ENCODE measurements at regions not wholly inside any gene's neighbourhood (a gene's known extent, or its start where the extent isn't known, plus 50 kb on each side); places are given as distances from the start of the nearest gene placed in this dataset.

GRCh38 chr9:7242126-7242525 is 484.4 kb downstream of the KDM4C start:
- no peaks in the 10 kb centered on the region for H4K20me1 ChIP-seq (replicated peaks in 1 of 2; ENCODE audit: control insufficient read depth in 1 of 2, insufficient read depth in 2 of 2, low read length in 2 of 2)
- H3K23me2 ChIP-seq (ENCODE audit: low read depth, low read length) = no peaks in the 10 kb centered on the region
- POLR2A ChIA-PET (ENCODE audit: partially characterized antibody) = no interaction called here
- H2AK5ac ChIP-seq (ENCODE audit: low read depth, low read length) = no peak overlapping the region
- no peak overlapping the region for H3K4ac ChIP-seq (replicated peaks; ENCODE audit: insufficient read length, low read depth, low read length)
- no peak overlapping the region for H4K8ac ChIP-seq (ENCODE audit: extremely low read depth, insufficient read depth, low read length)
- no peak overlapping the region for H3K9ac ChIP-seq (replicated peaks in 1 of 4; ENCODE audit: extremely low read depth in 1 of 4, low read depth in 3 of 4, low read length in 3 of 4)
- H3K14ac ChIP-seq (ENCODE audit: insufficient read length) = no peak overlapping the region
- no peak overlapping the region for H3K27ac ChIP-seq (ENCODE audit: low read depth, low read length)
- H3K4me1 ChIP-seq (replicated peaks in 1 of 4; ENCODE audit: control insufficient read depth in 3 of 4, insufficient read depth in 4 of 4, low read length in 3 of 4) = peaks cover 0 to 8% (median 6%) of the 10 kb centered on the region in 4 experiments; a peak in 3 of 7 replicates
- no peak overlapping the region for H2BK12ac ChIP-seq (ENCODE audit: low read depth, low read length)
- no peak overlapping the region for H4K5ac ChIP-seq (ENCODE audit: insufficient read length, low read depth, low read length)
- no peak overlapping the region for H3K18ac ChIP-seq (ENCODE audit: extremely low read depth, low read length)
- H2BK5ac ChIP-seq (ENCODE audit: low read depth, low read length) = no peak overlapping the region
- no peak overlapping the region for H3K4me2 ChIP-seq (ENCODE audit: insufficient read depth in 1 of 2, low read depth in 2 of 2, low read length in 2 of 2)
- CTCF ChIA-PET (ENCODE audit: partially characterized antibody) = interaction anchor here (1.0 to 1.9 kb wide), 3 partner anchors 8 to 97 kb away, joined by 3 to 10 read pairs (median 5); no protein-coding TSS in a partner anchor
- no peak overlapping the region for H3K23ac ChIP-seq (ENCODE audit: insufficient read length)
- no peak overlapping the region for H3K56ac ChIP-seq (replicated peaks; ENCODE audit: insufficient read length, low read depth, low read length)
- no peak overlapping the region for H2BK20ac ChIP-seq (ENCODE audit: low read length)
- no peak overlapping the region for H4K91ac ChIP-seq (replicated peaks; ENCODE audit: insufficient read length, low read length)
- H3K79me2 ChIP-seq (ENCODE audit: control insufficient read depth in 1 of 2, insufficient read depth in 2 of 2, low read length in 2 of 2) = no peaks in the 10 kb centered on the region
- no peak overlapping the region for H2BK15ac ChIP-seq (ENCODE audit: low read length)
- no peaks in the 10 kb centered on the region for H3K79me1 ChIP-seq (ENCODE audit: low read depth, low read length)
- H3K36me3 ChIP-seq (ENCODE audit: control insufficient read depth in 2 of 4, insufficient read depth in 4 of 4, low read length in 3 of 4) = no peaks in the 10 kb centered on the region
- H3K9me3 ChIP-seq (ENCODE audit: insufficient read depth in 2 of 2, low read depth in 1 of 2, low read length in 1 of 2) = no peaks in the 10 kb centered on the region
- no peak overlapping the region for H2AFZ ChIP-seq (ENCODE audit: low read length)
- no peak overlapping the region for H2BK120ac ChIP-seq (replicated peaks; ENCODE audit: low read depth, low read length)
- no peak for FAIRE-seq
- no peak overlapping the region for H3K4me3 ChIP-seq (ENCODE audit: extremely low read depth in 1 of 4, insufficient read depth in 2 of 4, low read depth in 3 of 4, low read length in 4 of 4)
- no peaks in the 10 kb centered on the region for H3K27me3 ChIP-seq (replicated peaks in 1 of 4; ENCODE audit: control insufficient read depth in 3 of 4, extremely low read depth in 1 of 4, insufficient read depth in 3 of 4, low read length in 3 of 4)
- DNase-seq (ENCODE audit: low read depth in 1 of 2, low spot score in 2 of 2) = no peak
- 90% methylated on average over 1 of the region's 1 CpG; no CpG with 5 or more reads in 1 of the 2 experiments for WGBS, 2 experiments (ENCODE audit: extremely low coverage in 1 of 2, insufficient coverage in 1 of 2, insufficient read length in 1 of 2, insufficient replicate concordance in 2 of 2, low coverage in 1 of 2, low lambda C conversion rate in 2 of 2, missing lambda C conversion rate in 1 of 2)
- TF ChIP-seq TCF12 (IDR thresholded peaks at IDR 0.05; ENCODE audit: low read depth, low read length) = no peak
- no peak for TF ChIP-seq RBBP5 (IDR thresholded peaks at IDR 0.05; ENCODE audit: borderline replicate concordance, low read depth, low read length)

Data from H1 (cell line).